Hematopoietic multipotent progenitor cell treated with erythropoietin and hydrocortisone succinate and interleukin-3 and kit ligand, for 4 days (in vitro differentiated cells): ENCODE measurements at regions not wholly inside any gene's neighbourhood (a gene's known extent, or its start where the extent isn't known, plus 50 kb on each side); places are given as distances from the start of the nearest gene placed in this dataset.
A peak's percentile ranks its signal among the peaks of the same experiment; 100 is the strongest.

Experiments
- DNase-seq: peaks from one replicate; pipeline ENCODE4 v3.0.0-alpha.2; 2015

- no peak for DNase-seq
These were observed 149.9 kb downstream of the SHQ1 start for GRCh38 chr3:72698154-72698917.

DNA sequence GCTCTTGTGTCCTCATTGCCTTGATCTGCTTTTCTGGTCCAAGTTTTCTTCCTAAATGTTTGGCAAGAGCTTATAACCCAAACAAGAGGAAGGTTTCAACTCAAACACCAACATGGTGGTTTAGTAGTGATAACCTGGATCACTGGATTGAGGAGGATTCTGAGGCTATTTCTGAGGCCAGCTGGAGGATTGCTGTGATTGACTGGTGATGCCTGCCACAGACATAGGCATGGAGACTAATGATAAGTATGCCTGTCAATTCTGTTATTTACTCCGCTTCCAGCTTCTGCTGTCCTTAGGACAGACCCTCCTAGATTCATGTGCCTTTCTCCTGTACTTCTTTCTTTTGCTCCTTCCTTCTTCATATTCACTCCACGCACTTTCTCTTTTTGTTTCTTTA lies 150.5 kb downstream of the SHQ1 start:
- no peak for DNase-seq

GRCh38 chr3:72696815-72697214 lies 151.4 kb downstream of the SHQ1 start:
- DNase-seq, result no peak

- DNase-seq, result no peak
These were observed 153.8 kb downstream of the SHQ1 start for GRCh38 chr3:72694398-72694797.

- DNase-seq, result no peak
These were observed 155.3 kb downstream of the SHQ1 start for GRCh38 chr3:72692990-72693389.

DNA sequence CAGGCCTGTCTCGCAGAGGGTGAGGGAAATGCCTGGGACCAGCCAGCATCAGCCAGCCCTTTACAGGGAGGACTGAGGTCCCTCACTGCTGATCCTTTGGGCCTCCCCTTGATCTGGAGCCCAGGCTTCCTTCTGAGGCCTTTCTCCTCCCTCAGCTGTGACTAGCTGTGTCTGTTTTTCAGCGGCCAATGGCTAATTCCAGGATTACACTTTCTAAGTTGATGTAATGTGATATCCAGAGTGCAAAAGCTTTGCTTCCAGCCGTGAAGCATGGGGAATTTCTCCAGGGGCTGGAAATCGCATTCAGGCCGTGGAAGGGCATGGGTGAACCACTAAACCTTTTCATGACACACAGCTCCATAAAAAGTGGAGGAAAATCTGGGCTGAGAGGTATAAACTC lies 157.6 kb downstream of the SHQ1 start:
- DNase-seq, result no peak

- no peak for DNase-seq
These were observed 165.3 kb downstream of the SHQ1 start for GRCh38 chr3:72682936-72683452.

- no peak for DNase-seq
These were observed 166.6 kb downstream of the SHQ1 start for GRCh38 chr3:72681598-72681997.

DNA sequence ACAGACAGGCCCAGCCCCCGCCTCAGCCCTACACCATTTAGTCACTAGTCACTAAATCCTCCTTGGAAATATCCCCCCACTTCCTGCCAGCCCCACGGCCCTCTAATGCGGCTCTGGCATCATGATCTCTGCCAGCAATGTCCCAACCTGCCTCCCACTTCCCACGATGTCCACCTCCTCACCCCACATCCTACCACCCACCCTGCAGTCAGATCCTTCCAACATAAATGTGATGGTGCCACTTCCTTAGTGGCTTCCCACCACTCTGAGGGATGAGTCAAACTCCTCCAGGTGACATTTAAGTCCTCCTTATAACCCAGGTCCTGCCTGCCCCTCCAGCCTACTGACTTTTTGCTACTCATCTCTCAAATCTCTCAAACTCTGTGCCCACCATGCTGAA lies 167.5 kb downstream of the SHQ1 start:
- no peak for DNase-seq

GRCh38 chr3:72679540-72680198 lies 168.6 kb downstream of the SHQ1 start:
- DNase-seq, result peak; percentile 65

- DNase-seq, result no peak
These were observed 169.4 kb downstream of the SHQ1 start for GRCh38 chr3:72678867-72679266.

GRCh38 chr3:72678380-72678779 lies 169.9 kb downstream of the SHQ1 start:
- DNase-seq, result no peak

DNA sequence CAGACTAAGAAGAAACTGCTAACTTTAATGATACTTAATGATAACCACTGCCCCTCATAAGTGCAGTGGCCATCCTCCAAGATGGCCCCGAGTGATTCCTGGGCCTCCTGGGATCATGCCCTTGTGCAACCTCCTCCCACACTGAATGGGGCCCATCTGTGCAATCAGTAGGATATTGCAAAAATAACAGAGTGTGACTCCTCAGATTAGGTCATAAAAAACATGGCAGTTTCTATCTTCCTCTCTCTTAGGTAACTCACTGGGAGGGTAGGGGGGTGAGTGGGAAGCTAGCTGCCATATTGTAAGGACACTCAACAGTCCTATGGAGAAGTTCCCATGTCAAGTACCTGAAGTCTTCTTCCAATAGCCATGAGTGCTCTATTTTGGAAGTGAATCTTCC lies 173.0 kb downstream of the SHQ1 start:
- DNase-seq, result peak; percentile 12

GRCh38 chr3:72673011-72673771 lies 175.1 kb downstream of the SHQ1 start:
- DNase-seq, result no peak

GRCh38 chr3:72669224-72669623 lies 179.0 kb downstream of the SHQ1 start:
- DNase-seq, result no peak

DNA sequence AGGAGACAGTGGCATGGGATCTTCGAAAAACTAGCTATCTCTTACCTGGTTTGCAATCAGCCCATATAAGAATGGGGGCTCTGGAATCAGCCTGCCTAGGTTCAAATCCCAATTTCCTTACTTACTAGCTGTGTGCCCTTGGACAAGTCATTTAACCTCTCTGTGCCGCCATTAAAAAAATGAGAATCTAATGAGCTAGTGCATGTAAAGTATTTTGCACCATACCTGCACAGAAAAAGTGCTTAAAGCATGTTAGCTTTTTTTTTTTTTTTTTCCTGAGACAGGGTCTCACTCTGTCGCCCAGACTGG lies 181.8 kb downstream of the SHQ1 start:
- DNase-seq, result no peak

DNA sequence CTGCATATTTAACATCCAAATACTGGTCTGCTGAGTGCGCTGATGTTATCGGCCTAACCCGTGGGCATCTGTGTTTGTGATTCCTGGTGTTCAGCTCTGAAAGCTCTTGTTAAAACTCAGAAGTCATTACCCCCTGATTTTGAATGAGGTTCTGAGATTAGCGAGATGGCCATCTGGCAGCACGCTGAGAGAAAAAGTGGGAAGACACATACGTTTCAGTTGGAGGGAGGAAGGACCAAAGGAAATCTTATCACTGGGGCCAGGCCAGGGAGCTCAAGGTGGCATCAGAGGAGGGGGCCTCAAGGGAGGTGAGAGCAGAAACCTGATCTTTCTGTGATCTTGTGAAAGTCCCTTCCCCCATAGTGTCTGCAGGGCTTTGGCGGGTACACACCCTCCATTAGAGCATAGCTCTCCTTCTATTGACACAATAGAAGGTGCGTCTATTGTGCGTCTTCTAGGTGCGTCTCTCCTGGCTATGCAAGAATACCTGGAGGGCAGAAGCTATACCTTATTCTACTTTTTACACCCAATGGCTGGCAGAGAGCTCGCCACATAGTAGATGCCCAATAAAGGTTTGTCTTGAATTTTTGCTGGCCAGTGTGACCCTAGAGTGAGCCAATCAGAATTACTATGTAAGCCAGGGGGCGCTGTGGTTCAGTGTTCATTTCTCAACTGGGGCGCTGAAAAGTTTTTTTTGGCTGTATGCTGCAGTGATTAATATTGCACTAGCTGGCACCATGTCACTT lies 182.4 kb downstream of the SHQ1 start:
- DNase-seq, result peak; percentile 66

- no peak for DNase-seq
These were observed 183.1 kb downstream of the SHQ1 start for GRCh38 chr3:72665103-72665502.

DNA sequence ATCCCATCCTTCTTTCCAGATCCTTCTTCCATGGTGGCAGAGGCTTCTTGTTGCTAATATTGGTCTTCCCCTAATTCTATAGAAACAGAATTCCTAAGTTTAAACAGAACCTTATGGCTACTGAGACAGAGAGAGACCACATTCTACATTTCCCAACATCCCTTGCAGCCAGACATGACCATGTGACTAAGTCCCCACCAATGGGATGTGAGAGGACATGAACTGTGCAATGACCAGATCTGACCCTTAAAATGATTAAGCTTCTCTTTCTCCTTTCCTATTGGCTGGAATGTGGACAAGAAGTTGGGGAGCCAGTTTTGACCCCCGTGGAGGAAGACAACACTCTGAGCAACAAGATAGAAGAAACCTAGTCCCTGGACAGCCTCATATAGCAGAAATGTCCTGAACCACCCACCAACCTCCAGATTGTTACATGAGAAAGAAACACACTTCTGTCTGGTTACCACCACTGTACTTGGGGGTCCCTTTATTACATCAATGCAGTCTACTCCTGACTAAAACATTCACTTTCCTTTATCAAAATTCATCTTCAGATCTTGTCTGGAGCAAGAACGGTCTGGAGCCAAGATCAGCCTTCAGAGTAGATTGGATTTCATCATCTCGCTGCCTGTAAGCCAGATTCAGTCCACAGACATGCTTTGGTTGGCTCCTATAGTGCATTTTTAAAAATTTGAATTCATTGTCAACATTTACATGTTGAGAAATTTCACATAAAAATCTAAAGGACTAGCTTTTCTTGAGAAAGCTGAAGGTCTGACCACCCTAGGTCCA lies 183.9 kb downstream of the SHQ1 start:
- DNase-seq, result no peak

DNA sequence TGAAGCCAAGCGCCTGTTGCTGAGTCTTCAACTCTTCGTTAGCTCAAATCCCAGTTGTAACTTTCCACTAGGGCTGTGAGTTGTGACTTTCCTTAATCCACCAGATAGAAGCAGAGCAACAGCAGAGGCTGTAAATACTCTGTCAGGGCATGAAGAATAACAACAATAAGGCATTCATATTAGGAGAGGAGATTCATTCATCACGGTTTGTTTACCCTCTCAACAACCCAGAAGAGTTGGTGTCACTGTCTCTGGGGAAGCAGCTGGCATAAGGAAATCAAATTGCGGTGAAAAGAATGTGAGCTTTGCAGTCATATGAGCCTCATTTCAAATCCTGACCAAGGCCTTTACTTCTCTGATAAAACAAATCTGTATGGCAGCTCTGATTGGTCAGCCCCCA lies 184.8 kb downstream of the SHQ1 start:
- no peak for DNase-seq

GRCh38 chr3:72661115-72661457 lies 187.2 kb downstream of the SHQ1 start:
- no peak for DNase-seq
